Suprapubic skin (tissue), 4 donors: ENCODE measurements at regions not wholly inside any gene's neighbourhood (a gene's known extent, or its start where the extent isn't known, plus 50 kb on each side); places are given as distances from the start of the nearest gene placed in this dataset.

Experiments used
- DNase-seq, 2 donors: peaks; one replicate each; pipeline ENCODE4 v3.0.0-alpha.2; 2019; ENCODE audit warnings: low spot score in 2 of 2
- H3K27ac ChIP-seq: fragments of 200-600 bp; sonication (generic); one replicate; pipeline ENCODE4 v1.5.1; 2019
- H3K27me3 ChIP-seq: fragments of 200-600 bp; sonication (generic); one replicate; pipeline ENCODE4 v1.5.1; 2019
- H3K36me3 ChIP-seq: fragments of 200-600 bp; sonication (generic); one replicate; pipeline ENCODE4 v1.5.1; 2019
- H3K4me1 ChIP-seq: fragments of 200-600 bp; sonication (generic); one replicate; pipeline ENCODE4 v1.5.1; 2019
- H3K4me3 ChIP-seq: fragments of 200-600 bp; sonication (generic); one replicate; pipeline ENCODE4 v1.5.1; 2019; ENCODE audit warnings: mild to moderate bottlenecking
- H3K9me3 ChIP-seq: fragments of 200-600 bp; sonication (generic); one replicate; pipeline ENCODE4 v1.5.1; 2019
- EP300 ChIP-seq: sonication (generic); formaldehyde crosslinking; IDR thresholded peaks from one replicate; pipeline ENCODE4 v1.6.1; 2017; ENCODE audit warnings: antibody characterized with exemption
- POLR2A ChIP-seq, 2 donors: fragments of 450-650 bp; IDR thresholded peaks; one replicate each; pipeline ENCODE4 v1.6.1; 2017; ENCODE audit warnings: antibody characterized with exemption in 2 of 2, mild to moderate bottlenecking in 2 of 2, moderate library complexity in 2 of 2
- POLR2AphosphoS5 ChIP-seq, 3 donors: sonication (generic); formaldehyde crosslinking; IDR thresholded peaks; one replicate each; pipeline ENCODE4 v1.6.1; 2017; ENCODE audit warnings: antibody characterized with exemption in 3 of 3
- WGBS: methylation state at CpG from one replicate; pipeline ENCODE4 v1.1.5; 2018; 5-methylcytosine and 5-hydroxymethylcytosine counted together
- TF ChIP-seq, protein P1 (sequence below), 2 donors: fragments of 200-600 bp in 1 of 2; fragments of 450-650 bp in 1 of 2; sonication (generic) in 1 of 2; IDR thresholded peaks; one replicate each; pipeline ENCODE4 v1.5.1; 2016 to 2019; ENCODE audit warnings: antibody characterized with exemption in 2 of 2, mild to moderate bottlenecking in 1 of 2, moderate library complexity in 1 of 2

DNA sequence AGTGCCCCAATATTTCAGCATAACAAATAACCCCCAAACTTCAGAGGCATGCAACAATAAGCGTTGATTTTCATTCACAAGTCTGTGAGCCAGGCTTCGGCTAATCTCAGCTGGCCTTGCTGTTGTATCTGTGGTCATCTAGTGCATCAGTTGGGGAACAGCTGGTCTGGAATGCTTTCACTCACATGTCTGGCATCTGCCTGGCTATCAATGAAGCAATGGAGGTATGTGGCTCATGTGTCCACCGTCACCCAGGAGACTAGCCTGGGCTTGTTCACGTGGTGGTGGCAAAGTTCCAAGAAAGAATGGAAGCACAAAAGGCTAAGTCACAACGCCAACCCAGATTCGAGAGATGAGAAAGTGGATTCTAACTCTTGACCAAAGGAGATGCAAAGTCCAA, 304.8 kb upstream of the ISX start:
- no peak for DNase-seq
- Histone ChIP-seq H3K9me3 (no peaks in the 10 kb centered on the region), H3K27me3 (no peaks in the 10 kb centered on the region), H3K36me3 (no peaks in the 10 kb centered on the region), H3K27ac (no peak overlapping the region), H3K4me1 (peaks cover 8% of the 10 kb centered on the region), H3K4me3 (no peak overlapping the region)
- WGBS: 56% methylated on average over 6 of the region's 6 CpGs
- no peak for TF ChIP-seq POLR2A (IDR thresholded peaks at IDR 0.05)

DNA sequence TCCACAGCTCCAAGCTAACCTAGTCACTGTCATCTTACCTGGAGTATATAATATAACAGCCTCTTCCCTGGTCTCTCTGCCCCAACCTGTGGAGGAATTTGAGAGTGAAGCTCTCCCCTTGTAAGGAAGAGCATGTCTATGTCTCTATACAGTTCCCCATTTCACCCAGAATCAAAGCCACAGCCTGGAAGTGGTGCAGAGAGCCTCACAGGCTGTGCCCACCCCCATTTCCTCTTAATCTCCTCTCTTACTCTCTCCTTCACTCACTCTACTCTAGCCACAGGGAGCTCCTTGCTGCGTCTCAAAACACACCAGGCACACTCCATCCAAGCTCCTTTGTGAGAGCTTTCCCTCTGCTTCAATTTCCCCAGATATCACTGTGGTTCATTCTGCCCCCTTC, 302.5 kb upstream of the ISX start:
- TF ChIP-seq POLR2A (IDR thresholded peaks at IDR 0.05) (no peak), POLR2AphosphoS5 (IDR thresholded peaks at IDR 0.05) (no peak)
- Histone ChIP-seq H3K9me3 (no peaks in the 10 kb centered on the region), H3K27ac (no peak overlapping the region), H3K36me3 (no peaks in the 10 kb centered on the region), H3K27me3 (no peaks in the 10 kb centered on the region), H3K4me3 (no peak overlapping the region), H3K4me1 (peaks cover 8% of the 10 kb centered on the region)
- DNase-seq: no peak
- 61% methylated on average over 1 of the region's 1 CpG for WGBS

DNA sequence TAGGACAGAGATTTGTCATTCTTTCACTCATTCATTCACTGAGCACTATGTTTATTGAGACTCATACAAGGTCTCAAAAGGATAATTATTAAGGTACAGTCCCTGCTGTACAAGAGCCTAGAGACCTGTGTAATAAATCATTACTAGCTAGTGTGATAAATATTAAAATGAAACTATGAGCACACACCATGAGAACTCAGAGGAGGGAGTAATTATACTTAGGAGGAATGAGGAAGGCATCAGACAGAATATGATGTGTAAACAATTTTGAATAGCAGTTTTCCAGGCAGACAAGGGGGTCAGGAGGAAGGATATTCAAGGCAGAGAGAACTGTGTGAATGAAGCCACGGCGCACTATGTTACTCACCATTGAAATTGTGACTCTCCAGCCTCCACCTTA, 300.8 kb upstream of the ISX start:
- TF ChIP-seq, protein P1, sequence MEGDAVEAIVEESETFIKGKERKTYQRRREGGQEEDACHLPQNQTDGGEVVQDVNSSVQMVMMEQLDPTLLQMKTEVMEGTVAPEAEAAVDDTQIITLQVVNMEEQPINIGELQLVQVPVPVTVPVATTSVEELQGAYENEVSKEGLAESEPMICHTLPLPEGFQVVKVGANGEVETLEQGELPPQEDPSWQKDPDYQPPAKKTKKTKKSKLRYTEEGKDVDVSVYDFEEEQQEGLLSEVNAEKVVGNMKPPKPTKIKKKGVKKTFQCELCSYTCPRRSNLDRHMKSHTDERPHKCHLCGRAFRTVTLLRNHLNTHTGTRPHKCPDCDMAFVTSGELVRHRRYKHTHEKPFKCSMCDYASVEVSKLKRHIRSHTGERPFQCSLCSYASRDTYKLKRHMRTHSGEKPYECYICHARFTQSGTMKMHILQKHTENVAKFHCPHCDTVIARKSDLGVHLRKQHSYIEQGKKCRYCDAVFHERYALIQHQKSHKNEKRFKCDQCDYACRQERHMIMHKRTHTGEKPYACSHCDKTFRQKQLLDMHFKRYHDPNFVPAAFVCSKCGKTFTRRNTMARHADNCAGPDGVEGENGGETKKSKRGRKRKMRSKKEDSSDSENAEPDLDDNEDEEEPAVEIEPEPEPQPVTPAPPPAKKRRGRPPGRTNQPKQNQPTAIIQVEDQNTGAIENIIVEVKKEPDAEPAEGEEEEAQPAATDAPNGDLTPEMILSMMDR (IDR thresholded peaks at IDR 0.05): no peak
- TF ChIP-seq POLR2A (IDR thresholded peaks at IDR 0.05): no peak
- no peak for TF ChIP-seq EP300
- TF ChIP-seq POLR2AphosphoS5 (IDR thresholded peaks at IDR 0.05): no peak
- DNase-seq: no peak
- no peak overlapping the region for H3K4me3 ChIP-seq
- H3K9me3 ChIP-seq: no peaks in the 10 kb centered on the region
- 88% methylated on average over 2 of the region's 2 CpGs for WGBS
- no peaks in the 10 kb centered on the region for H3K36me3 ChIP-seq
- no peak overlapping the region for H3K27ac ChIP-seq
- peaks cover 7% of the 10 kb centered on the region for H3K4me1 ChIP-seq
- no peaks in the 10 kb centered on the region for H3K27me3 ChIP-seq

DNA sequence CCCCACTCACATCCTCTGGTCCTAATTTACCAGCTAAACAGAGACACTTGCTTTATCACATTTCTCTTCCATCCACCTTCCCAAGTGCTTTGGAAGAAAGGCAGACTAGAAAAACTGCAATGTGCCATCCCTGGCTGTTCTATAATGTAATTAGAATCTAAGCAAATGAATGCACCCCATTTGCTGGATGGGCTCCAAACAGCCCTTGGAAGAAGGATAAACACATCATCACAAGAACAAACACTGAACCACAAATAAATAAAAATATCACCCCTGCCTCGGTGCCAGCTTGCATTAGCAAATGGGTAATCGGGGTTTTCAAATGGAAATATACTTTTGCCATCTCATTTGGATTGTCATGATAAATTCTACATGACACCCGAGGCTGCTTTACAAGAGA, 296.6 kb upstream of the ISX start:
- no peak for TF ChIP-seq EP300
- no peak for TF ChIP-seq POLR2AphosphoS5 (IDR thresholded peaks at IDR 0.05)
- TF ChIP-seq, protein P1 (IDR thresholded peaks at IDR 0.05): no peak
- no peak for TF ChIP-seq POLR2A (IDR thresholded peaks at IDR 0.05)
- no peaks in the 10 kb centered on the region for H3K4me1 ChIP-seq
- no peaks in the 10 kb centered on the region for H3K36me3 ChIP-seq
- no peak for DNase-seq
- H3K4me3 ChIP-seq: no peak overlapping the region
- WGBS: 73% methylated on average over 3 of the region's 3 CpGs
- no peak overlapping the region for H3K27ac ChIP-seq
- no peaks in the 10 kb centered on the region for H3K9me3 ChIP-seq
- H3K27me3 ChIP-seq: no peaks in the 10 kb centered on the region

DNA sequence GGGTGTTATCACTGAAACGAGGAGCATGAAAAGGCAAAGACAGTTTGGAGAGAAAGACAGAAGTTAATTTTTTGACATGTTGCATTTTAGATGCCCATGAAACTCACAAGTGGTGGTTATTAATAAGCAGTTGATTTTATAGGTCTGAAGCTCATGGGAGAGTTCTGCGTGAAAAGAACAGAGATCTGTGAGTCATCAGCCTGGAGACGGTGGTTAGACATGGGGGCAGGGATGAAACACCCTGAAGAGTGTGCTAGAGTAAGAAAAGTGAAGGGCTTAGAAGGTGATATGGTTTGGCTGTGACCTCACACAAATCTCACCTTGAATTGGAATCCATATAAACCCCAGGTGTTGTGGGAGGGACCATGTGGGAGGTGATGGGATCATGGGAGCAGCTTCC, 289.1 kb upstream of the ISX start:
- TF ChIP-seq, protein P1 (IDR thresholded peaks at IDR 0.05): no peak
- TF ChIP-seq EP300 (no peak), POLR2A (IDR thresholded peaks at IDR 0.05) (no peak), POLR2AphosphoS5 (IDR thresholded peaks at IDR 0.05) (no peak)
- H3K4me3 ChIP-seq: no peak overlapping the region
- no peak overlapping the region for H3K27ac ChIP-seq
- no peaks in the 10 kb centered on the region for H3K9me3 ChIP-seq
- WGBS: 54% methylated on average over 3 of the region's 3 CpGs
- no peaks in the 10 kb centered on the region for H3K27me3 ChIP-seq
- no peaks in the 10 kb centered on the region for H3K36me3 ChIP-seq
- no peaks in the 10 kb centered on the region for H3K4me1 ChIP-seq
- no peak for DNase-seq

DNA sequence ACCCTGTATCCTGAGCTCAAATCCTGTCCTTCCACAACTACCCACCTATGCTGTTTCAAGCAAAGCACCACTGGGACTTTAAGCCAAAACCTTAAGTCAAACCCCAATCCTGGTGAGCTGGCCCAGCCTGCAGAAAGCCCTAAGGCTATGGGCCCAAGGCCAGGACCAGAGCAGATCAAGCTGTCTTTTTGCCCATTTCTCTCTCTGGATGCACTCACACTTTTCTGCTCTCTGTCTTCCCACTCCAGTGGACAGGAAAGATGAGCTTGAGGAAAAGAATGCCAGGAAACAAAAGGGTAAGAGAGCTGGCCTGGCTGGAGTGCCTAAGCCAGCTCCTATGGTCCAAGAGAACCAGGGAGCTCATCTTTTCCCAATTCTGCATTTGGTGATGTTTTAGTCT, 284.3 kb upstream of the ISX start:
- Histone ChIP-seq H3K4me3 (no peak overlapping the region), H3K9me3 (no peaks in the 10 kb centered on the region), H3K27me3 (no peaks in the 10 kb centered on the region), H3K4me1 (no peaks in the 10 kb centered on the region), H3K27ac (no peak overlapping the region), H3K36me3 (no peaks in the 10 kb centered on the region)
- no peak for TF ChIP-seq POLR2A (IDR thresholded peaks at IDR 0.05)
- DNase-seq: no peak

DNA sequence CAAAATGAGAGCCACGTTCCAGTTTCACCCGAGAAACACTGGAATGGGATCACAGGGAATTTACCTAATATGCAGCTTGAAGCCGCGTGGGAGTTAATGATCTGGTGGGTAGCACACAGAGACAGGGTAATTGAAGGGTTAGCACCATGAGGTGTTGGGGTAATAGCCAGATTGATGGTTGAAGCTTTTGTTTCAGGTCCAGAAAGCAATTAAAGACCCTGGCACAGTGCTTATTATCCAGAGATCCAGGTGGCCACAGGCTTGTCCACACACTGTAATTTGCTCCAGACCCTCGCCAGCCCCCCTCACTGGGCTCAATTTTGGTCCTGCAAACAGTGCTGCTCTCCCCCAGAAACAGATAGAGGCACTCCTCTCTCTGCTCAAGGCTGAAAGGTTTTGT, 282.5 kb upstream of the ISX start:
- H3K27me3 ChIP-seq: no peaks in the 10 kb centered on the region
- H3K9me3 ChIP-seq: no peaks in the 10 kb centered on the region
- 53% methylated on average over 5 of the region's 5 CpGs for WGBS
- no peak overlapping the region for H3K27ac ChIP-seq
- no peaks in the 10 kb centered on the region for H3K4me1 ChIP-seq
- H3K4me3 ChIP-seq: no peak overlapping the region
- no peak for DNase-seq
- TF ChIP-seq, protein P1 (IDR thresholded peaks at IDR 0.05): no peak
- no peak for TF ChIP-seq POLR2A (IDR thresholded peaks at IDR 0.05)
- TF ChIP-seq POLR2AphosphoS5 (IDR thresholded peaks at IDR 0.05): no peak
- no peaks in the 10 kb centered on the region for H3K36me3 ChIP-seq
